ENCODE measurements at regions not wholly inside any gene's neighbourhood (a gene's known extent, or its start where the extent isn't known, plus 50 kb on each side); places are given as distances from the start of the nearest gene placed in this dataset.
"Not testable (repeated sequence)": the region's sequence is repeated elsewhere in the genome, so short reads cannot be mapped to it uniquely, and the experiment has no call there.

GRCh38 chr17:22517716-22518115, 825.4 kb downstream of the KCNJ18 start:
- H3K4me3 ChIP-seq (replicated peaks in 1 of 2; ENCODE audit: low read depth in 2 of 2, low read length in 2 of 2): no peak overlapping the region
- TF ChIP-seq CTCF (IDR thresholded peaks at IDR 0.05; ENCODE audit: low read depth, low read length): no peak
- no peak for DNase-seq (ENCODE audit: low read depth in 2 of 2)

- DNase-seq (ENCODE audit: low read depth in 2 of 2): no peak
- TF ChIP-seq CTCF (IDR thresholded peaks at IDR 0.05; ENCODE audit: low read depth, low read length): no peak
- H3K4me3 ChIP-seq (replicated peaks in 1 of 2; ENCODE audit: low read depth in 2 of 2, low read length in 2 of 2): no peak overlapping the region
Measured at GRCh38 chr17:22518185-22518584, 825.9 kb downstream of the KCNJ18 start.

GRCh38 chr17:22548873-22549272, 856.5 kb downstream of the KCNJ18 start:
- not testable (repeated sequence) for DNase-seq (ENCODE audit: low read depth in 2 of 2)

GRCh38 chr17:22551695-22552415, 859.5 kb downstream of the KCNJ18 start:
- DNase-seq (ENCODE audit: low read depth in 2 of 2); H3K4me3 ChIP-seq (replicated peaks in 1 of 2; ENCODE audit: low read depth in 2 of 2, low read length in 2 of 2): not testable (repeated sequence)

More at GRCh38 chr17:22548873-22549272, 856.5 kb downstream of the KCNJ18 start:
- H3K4me3 ChIP-seq (replicated peaks in 1 of 2; ENCODE audit: low read depth in 2 of 2, low read length in 2 of 2): not testable (repeated sequence)

- no peak overlapping the region for H3K4me3 ChIP-seq (replicated peaks in 1 of 2; ENCODE audit: low read depth in 2 of 2, low read length in 2 of 2)
- no peak for DNase-seq (ENCODE audit: low read depth in 2 of 2)
- no peak for TF ChIP-seq CTCF (IDR thresholded peaks at IDR 0.05; ENCODE audit: low read depth, low read length)
Measured at GRCh38 chr17:22569459-22570143, 877.3 kb downstream of the KCNJ18 start.

- DNase-seq (ENCODE audit: low read depth in 2 of 2): no peak
- TF ChIP-seq CTCF (IDR thresholded peaks at IDR 0.05; ENCODE audit: low read depth, low read length): no peak
- H3K4me3 ChIP-seq (replicated peaks in 1 of 2; ENCODE audit: low read depth in 2 of 2, low read length in 2 of 2): no peak overlapping the region
Measured at GRCh38 chr17:22570144-22570845, 878.0 kb downstream of the KCNJ18 start.

- no peak for DNase-seq (ENCODE audit: low read depth in 2 of 2)
- no peak overlapping the region for H3K4me3 ChIP-seq (replicated peaks in 1 of 2; ENCODE audit: low read depth in 2 of 2, low read length in 2 of 2)
- no peak for TF ChIP-seq CTCF (IDR thresholded peaks at IDR 0.05; ENCODE audit: low read depth, low read length)
Measured at GRCh38 chr17:22599322-22599721, 907.0 kb downstream of the KCNJ18 start.
